Esophagus squamous epithelium (tissue), 5 donors: ENCODE measurements at regions not wholly inside any gene's neighbourhood (a gene's known extent, or its start where the extent isn't known, plus 50 kb on each side); places are given as distances from the start of the nearest gene placed in this dataset.

Experiments used
- DNase-seq: peaks from one replicate; lab custom pipeline; 2025; lab: John Stamatoyannopoulos, UW
- H3K27ac ChIP-seq, 4 donors: fragments of 200-600 bp; sonication (generic); one replicate each; pipeline ENCODE4 v1.5.1; 2016 to 2019; ENCODE audit warnings: mild to moderate bottlenecking in 1 of 4
- H3K27me3 ChIP-seq, 4 donors: fragments of 200-600 bp; sonication (generic); 1 replicate in 3 of 4; 2 replicates in 1 of 4; pipeline versions ENCODE4 v1.5.1 to v1.6.0; 2017 to 2021; ENCODE audit warnings: antibody characterized with exemption in 1 of 4
- H3K36me3 ChIP-seq, 3 donors: fragments of 200-600 bp; sonication (generic); one replicate each; pipeline ENCODE4 v1.5.1; 2016 to 2019
- H3K4me1 ChIP-seq, 3 donors: fragments of 200-600 bp; sonication (generic); one replicate each; pipeline ENCODE4 v1.5.1; 2017 to 2019
- H3K4me3 ChIP-seq, 4 donors: fragments of 200-600 bp; sonication (generic); 1 replicate in 3 of 4; 2 replicates in 1 of 4; pipeline ENCODE4 v1.5.1; 2016 to 2019; ENCODE audit warnings: mild to moderate bottlenecking in 2 of 4, moderate library complexity in 1 of 4
- H3K9me3 ChIP-seq, 3 donors: fragments of 200-600 bp; sonication (generic); one replicate each; pipeline ENCODE4 v1.5.1; 2016 to 2019
- POLR2A ChIP-seq, 4 donors: fragments of 450-650 bp; IDR thresholded peaks; one replicate each; pipeline ENCODE4 v1.6.1; 2017; ENCODE audit warnings: antibody characterized with exemption in 4 of 4, mild to moderate bottlenecking in 4 of 4, moderate library complexity in 3 of 4
- WGBS, 2 donors: methylation state at CpG; one replicate each; pipeline ENCODE4 v1.1.5; 2018; 5-methylcytosine and 5-hydroxymethylcytosine counted together
- intact Hi-C: fragments of 100-400 bp; cut with DNase I; formaldehyde crosslinking; loops from one replicate; pipeline ENCODE4 v1.15.0; 2022
- TF ChIP-seq, protein P1 (sequence below), 6 experiments: fragments of 450-650 bp in 4 of 6; fragments of 200-600 bp in 2 of 6; sonication (generic) in 2 of 6; IDR thresholded peaks; one replicate each; pipeline ENCODE4 v1.5.1; 2016 to 2019; ENCODE audit warnings: antibody characterized with exemption in 6 of 6, mild to moderate bottlenecking in 4 of 6, moderate library complexity in 4 of 6
- donor health status: DM: yes; HTN: yes; CAD: no.

- Histone ChIP-seq H3K36me3 (no peaks in the 10 kb centered on the region), H3K4me3 (no peak overlapping the region), H3K9me3 (no peaks in the 10 kb centered on the region), H3K27me3 (no peaks in the 10 kb centered on the region), H3K27ac (no peak overlapping the region), H3K4me1 (peaks cover 0 to 9% (median 4%) of the 10 kb centered on the region in 3 donors)
- TF ChIP-seq, protein P1, sequence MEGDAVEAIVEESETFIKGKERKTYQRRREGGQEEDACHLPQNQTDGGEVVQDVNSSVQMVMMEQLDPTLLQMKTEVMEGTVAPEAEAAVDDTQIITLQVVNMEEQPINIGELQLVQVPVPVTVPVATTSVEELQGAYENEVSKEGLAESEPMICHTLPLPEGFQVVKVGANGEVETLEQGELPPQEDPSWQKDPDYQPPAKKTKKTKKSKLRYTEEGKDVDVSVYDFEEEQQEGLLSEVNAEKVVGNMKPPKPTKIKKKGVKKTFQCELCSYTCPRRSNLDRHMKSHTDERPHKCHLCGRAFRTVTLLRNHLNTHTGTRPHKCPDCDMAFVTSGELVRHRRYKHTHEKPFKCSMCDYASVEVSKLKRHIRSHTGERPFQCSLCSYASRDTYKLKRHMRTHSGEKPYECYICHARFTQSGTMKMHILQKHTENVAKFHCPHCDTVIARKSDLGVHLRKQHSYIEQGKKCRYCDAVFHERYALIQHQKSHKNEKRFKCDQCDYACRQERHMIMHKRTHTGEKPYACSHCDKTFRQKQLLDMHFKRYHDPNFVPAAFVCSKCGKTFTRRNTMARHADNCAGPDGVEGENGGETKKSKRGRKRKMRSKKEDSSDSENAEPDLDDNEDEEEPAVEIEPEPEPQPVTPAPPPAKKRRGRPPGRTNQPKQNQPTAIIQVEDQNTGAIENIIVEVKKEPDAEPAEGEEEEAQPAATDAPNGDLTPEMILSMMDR (IDR thresholded peaks at IDR 0.05) = no peak
- TF ChIP-seq POLR2A (IDR thresholded peaks at IDR 0.05) = no peak
- intact Hi-C loops = no loop called here
- no peak for DNase-seq
- 79 to 84% methylated on average over 3 of the region's 3 CpGs for WGBS, 2 donors
Observed at GRCh38 chr6:18988636-18989035, 601.5 kb downstream of the RNF144B start.

DNA sequence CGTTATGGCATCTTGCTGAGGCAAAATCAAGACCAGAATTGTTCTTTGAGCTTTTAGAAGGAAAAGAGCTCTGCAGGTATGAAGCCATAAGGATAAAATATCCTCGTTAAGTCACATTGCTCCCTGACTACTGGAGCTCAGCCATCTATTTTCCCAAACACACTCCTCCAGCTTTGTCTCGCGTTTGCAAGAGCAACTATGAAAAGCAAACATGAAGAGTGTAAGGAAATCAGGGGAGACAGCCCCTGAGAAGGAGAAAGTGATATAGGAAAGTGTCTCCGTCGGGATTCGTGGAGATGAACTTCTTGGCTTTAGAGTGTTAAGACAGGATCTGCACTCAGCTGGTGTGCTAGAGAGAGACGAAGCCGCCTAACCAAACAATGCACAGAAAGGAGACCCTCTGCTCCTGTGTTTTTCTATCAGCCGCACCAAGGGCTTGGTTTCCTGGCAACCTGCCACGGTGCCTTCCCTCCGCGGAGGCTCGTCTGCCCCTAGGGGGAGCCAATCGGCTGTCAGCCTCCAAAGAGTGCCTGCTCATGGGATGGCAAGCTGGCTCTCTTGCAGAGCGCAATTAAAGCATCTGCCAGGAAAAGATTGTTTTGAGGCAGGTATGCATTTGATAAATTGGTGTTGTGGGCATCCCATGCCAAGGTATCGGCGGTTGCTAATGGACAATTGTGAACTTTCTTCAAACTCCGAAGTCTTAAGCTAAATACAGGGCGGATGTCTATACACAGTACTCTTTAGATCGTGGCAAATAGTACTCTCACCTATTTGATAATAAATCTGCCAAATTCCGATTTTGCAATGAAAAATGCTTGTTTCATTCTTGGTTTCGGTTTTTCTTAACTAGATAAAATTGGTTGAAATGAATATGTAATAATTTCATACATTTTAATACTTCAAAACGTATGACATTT, 603.2 kb downstream of the RNF144B start:
- no peaks in the 10 kb centered on the region for H3K9me3 ChIP-seq
- H3K36me3 ChIP-seq = no peaks in the 10 kb centered on the region
- WGBS, 2 donors = 55 to 58% methylated on average over 23 to 24 of the region's 24 CpGs
- TF ChIP-seq, protein P1 (IDR thresholded peaks at IDR 0.05) = peak in 4 of 6 experiments; percentile 32 to 55 (median 38)
- no peak for TF ChIP-seq POLR2A (IDR thresholded peaks at IDR 0.05)
- H3K27me3 ChIP-seq = no peaks in the 10 kb centered on the region
- H3K4me1 ChIP-seq = peaks cover 0 to 9% (median 4%) of the 10 kb centered on the region in 3 donors
- no peak for DNase-seq
- intact Hi-C loops = loop anchor here (10.0 kb wide), 1 partner anchor 1064 kb away; no protein-coding TSS in a partner anchor
- H3K4me3 ChIP-seq = no peak overlapping the region
- H3K27ac ChIP-seq = no peak overlapping the region

- H3K4me3 ChIP-seq = no peak overlapping the region
- no peaks in the 10 kb centered on the region for H3K27me3 ChIP-seq
- H3K4me1 ChIP-seq = peaks cover 0 to 4% (median 0%) of the 10 kb centered on the region in 3 donors
- 10 to 25% methylated on average over 2 of the region's 2 CpGs for WGBS, 2 donors
- H3K9me3 ChIP-seq = no peaks in the 10 kb centered on the region
- no peaks in the 10 kb centered on the region for H3K36me3 ChIP-seq
- intact Hi-C loops = loop anchor here (10.0 kb wide), 1 partner anchor 1057 kb away; no protein-coding TSS in a partner anchor
- no peak for TF ChIP-seq POLR2A (IDR thresholded peaks at IDR 0.05)
- TF ChIP-seq, protein P1 (IDR thresholded peaks at IDR 0.05) = peak in 5 of 6 experiments; percentile 37 to 62 (median 45)
- no peak for DNase-seq
- H3K27ac ChIP-seq = no peak overlapping the region
Observed at GRCh38 chr6:18997375-18997826, 610.3 kb downstream of the RNF144B start.

DNA sequence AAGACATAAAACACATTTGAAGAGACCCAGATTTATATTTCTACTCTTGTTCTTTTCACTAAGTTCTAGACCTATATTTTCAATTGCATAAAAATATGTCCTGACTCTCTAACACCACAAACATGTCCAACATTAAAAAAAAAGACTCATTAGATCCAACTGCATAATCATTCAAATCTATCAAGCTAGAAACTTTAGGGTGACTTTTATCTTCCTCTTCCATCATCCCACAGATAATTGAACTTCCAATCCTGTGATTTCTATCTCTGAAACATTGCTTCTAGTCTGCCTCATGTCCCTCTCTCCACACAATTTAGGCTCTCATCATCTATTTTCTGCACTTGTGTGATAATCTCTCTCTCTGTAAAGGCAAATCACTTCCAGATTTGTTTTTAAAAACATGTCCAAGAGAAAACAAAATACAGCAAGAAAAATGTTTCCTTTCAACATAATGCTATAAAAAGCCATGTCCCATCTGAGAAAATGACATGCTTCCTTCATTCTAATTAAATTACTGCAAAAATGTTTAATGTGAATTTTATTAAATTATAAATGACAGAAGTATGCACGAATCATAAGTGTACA, 615.9 kb downstream of the RNF144B start:
- intact Hi-C loops = no loop called here
- Histone ChIP-seq H3K4me1 (no peaks in the 10 kb centered on the region), H3K9me3 (no peaks in the 10 kb centered on the region), H3K4me3 (no peak overlapping the region), H3K36me3 (no peaks in the 10 kb centered on the region), H3K27me3 (no peaks in the 10 kb centered on the region), H3K27ac (no peak overlapping the region)
- DNase-seq = no peak
- TF ChIP-seq, protein P1 (IDR thresholded peaks at IDR 0.05) = no peak
- no peak for TF ChIP-seq POLR2A (IDR thresholded peaks at IDR 0.05)
- 52 to 69% methylated on average over 1 of the region's 1 CpG for WGBS, 2 donors

DNA sequence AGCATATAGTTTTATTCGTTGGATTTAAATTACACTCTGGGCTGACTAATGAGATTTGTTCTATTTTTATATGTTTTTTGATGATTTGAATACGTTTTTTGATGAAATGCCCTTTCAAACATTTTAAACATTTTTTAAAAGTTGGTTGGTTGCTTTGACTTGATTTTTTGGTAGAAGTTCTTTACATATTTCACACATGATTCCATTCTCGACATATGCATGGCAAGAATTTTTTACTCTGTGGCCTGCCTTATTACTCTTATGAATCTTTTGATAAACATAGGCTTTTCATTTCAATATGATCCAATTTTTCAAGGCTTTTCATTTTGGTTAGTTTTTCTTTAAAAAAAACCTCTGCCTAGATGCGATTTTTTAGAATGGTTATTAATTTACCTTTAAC, 617.0 kb downstream of the RNF144B start:
- intact Hi-C loops = no loop called here
- WGBS, 2 donors = 75 to 80% methylated on average over 4 of the region's 4 CpGs

More for the DNA sequence above, 617.0 kb downstream of the RNF144B start:
- no peak overlapping the region for H3K27ac ChIP-seq
- no peak overlapping the region for H3K4me3 ChIP-seq
- no peak for DNase-seq
- no peaks in the 10 kb centered on the region for H3K9me3 ChIP-seq
- no peaks in the 10 kb centered on the region for H3K36me3 ChIP-seq
- no peaks in the 10 kb centered on the region for H3K27me3 ChIP-seq
- no peaks in the 10 kb centered on the region for H3K4me1 ChIP-seq
- TF ChIP-seq, protein P1 (IDR thresholded peaks at IDR 0.05) = no peak
- TF ChIP-seq POLR2A (IDR thresholded peaks at IDR 0.05) = no peak
